Smooth muscle cell (in vitro differentiated cells): ENCODE measurements at regions not wholly inside any gene's neighbourhood (a gene's known extent, or its start where the extent isn't known, plus 50 kb on each side); places are given as distances from the start of the nearest gene placed in this dataset.

Experiments
- DNase-seq: peaks from one replicate; lab custom pipeline; 2025; ENCODE audit not compliant: unreplicated experiment; lab: John Stamatoyannopoulos, UW
- H2AFZ ChIP-seq: fragments of 200-600 bp; sonication (generic); 2 replicates; pipeline ENCODE4 v1.6.0; 2016; ENCODE audit warnings: antibody characterized with exemption, low read depth, mild to moderate bottlenecking
- H3F3A ChIP-seq: fragments of 200-600 bp; sonication (generic); 2 replicates; pipeline ENCODE4 v1.6.0; 2017; ENCODE audit warnings: antibody characterized with exemption, low read depth
- H3K27ac ChIP-seq: fragments of 200-600 bp; sonication (generic); 2 replicates; pipeline ENCODE4 v1.5.1; 2016; ENCODE audit warnings: low read depth, mild to moderate bottlenecking
- H3K27me3 ChIP-seq: fragments of 200-600 bp; sonication (generic); 2 replicates; pipeline ENCODE4 v1.6.1; 2016; ENCODE audit warnings: low read depth, mild to moderate bottlenecking
- H3K36me3 ChIP-seq: fragments of 200-600 bp; sonication (generic); 2 replicates; pipeline ENCODE4 v1.5.1; 2016; ENCODE audit warnings: low read depth
- H3K4me1 ChIP-seq: fragments of 200-600 bp; sonication (generic); 2 replicates; pipeline ENCODE4 v1.5.1; 2016; ENCODE audit warnings: low read depth
- H3K4me2 ChIP-seq: fragments of 200-600 bp; sonication (generic); 2 replicates; pipeline ENCODE4 v1.6.0; 2016; ENCODE audit warnings: mild to moderate bottlenecking
- H3K4me3 ChIP-seq: fragments of 200-600 bp; sonication (generic); 2 replicates; pipeline ENCODE4 v1.5.1; 2016; ENCODE audit warnings: mild to moderate bottlenecking
- H3K79me2 ChIP-seq: fragments of 200-600 bp; sonication (generic); 2 replicates; pipeline ENCODE4 v1.6.0; 2016; ENCODE audit warnings: low read depth, mild to moderate bottlenecking
- H3K9ac ChIP-seq: fragments of 200-600 bp; sonication (generic); 2 replicates; pipeline ENCODE4 v1.6.0; 2016; ENCODE audit warnings: low read depth
- H3K9me3 ChIP-seq: fragments of 200-600 bp; sonication (generic); replicated peaks from 2 replicates; pipeline ENCODE4 v1.5.1; 2016; ENCODE audit warnings: low read depth
- H4K20me1 ChIP-seq: fragments of 200-600 bp; sonication (generic); 2 replicates; pipeline ENCODE4 v1.6.0; 2016; ENCODE audit warnings: low read depth
- WGBS: methylation state at CpG from one replicate; pipeline ENCODE4 v1.1.7; 2016; ENCODE audit warnings: low lambda C conversion rate; 5-methylcytosine and 5-hydroxymethylcytosine counted together
- TF ChIP-seq, protein P1 (sequence below): fragments of 200-600 bp; sonication (generic); IDR thresholded peaks from 2 replicates; pipeline ENCODE4 v1.5.1; 2017; ENCODE audit warnings: borderline replicate concordance, mild to moderate bottlenecking, antibody characterized with exemption; ENCODE audit not compliant: insufficient read depth, poor library complexity, severe bottlenecking

GRCh38 chr1:199102239-199102638 lies 463.4 kb downstream of the PTPRC start:
- H3K4me3 ChIP-seq = no peak overlapping the region
- no peaks in the 10 kb centered on the region for H4K20me1 ChIP-seq
- H3K36me3 ChIP-seq = no peaks in the 10 kb centered on the region
- H3K27me3 ChIP-seq = no peaks in the 10 kb centered on the region
- no peak overlapping the region for H2AFZ ChIP-seq
- H3F3A ChIP-seq = no peaks in the 10 kb centered on the region
- no peak overlapping the region for H3K27ac ChIP-seq
- H3K9me3 ChIP-seq = no peaks in the 10 kb centered on the region
- WGBS = 93% methylated on average over 3 of the region's 3 CpGs
- H3K4me2 ChIP-seq = no peak overlapping the region
- H3K4me1 ChIP-seq = no peaks in the 10 kb centered on the region
- H3K79me2 ChIP-seq = no peaks in the 10 kb centered on the region
- TF ChIP-seq, protein P1, sequence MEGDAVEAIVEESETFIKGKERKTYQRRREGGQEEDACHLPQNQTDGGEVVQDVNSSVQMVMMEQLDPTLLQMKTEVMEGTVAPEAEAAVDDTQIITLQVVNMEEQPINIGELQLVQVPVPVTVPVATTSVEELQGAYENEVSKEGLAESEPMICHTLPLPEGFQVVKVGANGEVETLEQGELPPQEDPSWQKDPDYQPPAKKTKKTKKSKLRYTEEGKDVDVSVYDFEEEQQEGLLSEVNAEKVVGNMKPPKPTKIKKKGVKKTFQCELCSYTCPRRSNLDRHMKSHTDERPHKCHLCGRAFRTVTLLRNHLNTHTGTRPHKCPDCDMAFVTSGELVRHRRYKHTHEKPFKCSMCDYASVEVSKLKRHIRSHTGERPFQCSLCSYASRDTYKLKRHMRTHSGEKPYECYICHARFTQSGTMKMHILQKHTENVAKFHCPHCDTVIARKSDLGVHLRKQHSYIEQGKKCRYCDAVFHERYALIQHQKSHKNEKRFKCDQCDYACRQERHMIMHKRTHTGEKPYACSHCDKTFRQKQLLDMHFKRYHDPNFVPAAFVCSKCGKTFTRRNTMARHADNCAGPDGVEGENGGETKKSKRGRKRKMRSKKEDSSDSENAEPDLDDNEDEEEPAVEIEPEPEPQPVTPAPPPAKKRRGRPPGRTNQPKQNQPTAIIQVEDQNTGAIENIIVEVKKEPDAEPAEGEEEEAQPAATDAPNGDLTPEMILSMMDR = no peak
- H3K9ac ChIP-seq = no peak overlapping the region
- DNase-seq = no peak

GRCh38 chr1:199109160-199109559 lies 470.3 kb downstream of the PTPRC start:
- H3K36me3 ChIP-seq = peaks cover 4% of the 10 kb centered on the region
- TF ChIP-seq, protein P1 = no peak
- H3K79me2 ChIP-seq = no peaks in the 10 kb centered on the region
- H3K27ac ChIP-seq = no peak overlapping the region
- H3K4me1 ChIP-seq = no peaks in the 10 kb centered on the region
- no peaks in the 10 kb centered on the region for H3K9me3 ChIP-seq
- no peaks in the 10 kb centered on the region for H3F3A ChIP-seq
- no peak overlapping the region for H3K4me2 ChIP-seq
- no peak overlapping the region for H3K9ac ChIP-seq
- no peak overlapping the region for H3K4me3 ChIP-seq
- H4K20me1 ChIP-seq = no peaks in the 10 kb centered on the region
- no peak for DNase-seq
- no peaks in the 10 kb centered on the region for H3K27me3 ChIP-seq
- no peak overlapping the region for H2AFZ ChIP-seq
- WGBS = 97% methylated on average over 3 of the region's 3 CpGs

DNA sequence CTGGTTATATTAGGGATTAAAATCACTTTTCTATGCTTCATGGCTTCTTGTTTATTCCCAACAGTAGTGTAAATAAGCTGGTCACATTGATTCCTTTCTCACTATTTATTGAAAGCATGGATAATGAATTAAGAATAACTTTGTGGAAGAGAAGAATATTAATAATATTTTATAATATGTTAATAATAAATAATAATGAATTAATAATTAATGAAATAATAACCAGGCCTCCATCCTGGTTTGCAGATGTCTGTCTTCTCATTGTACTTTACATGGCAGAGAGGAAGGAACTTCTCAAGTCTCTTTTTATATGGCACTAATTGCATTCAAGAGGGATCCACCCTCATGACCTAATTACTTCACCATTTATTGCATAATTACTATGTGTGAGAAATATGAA lies 473.5 kb downstream of the PTPRC start:
- Histone ChIP-seq H3K4me2 (no peak overlapping the region), H3K27me3 (no peaks in the 10 kb centered on the region), H4K20me1 (no peaks in the 10 kb centered on the region), H2AFZ (no peak overlapping the region), H3K9ac (no peak overlapping the region), H3K9me3 (no peaks in the 10 kb centered on the region), H3K27ac (no peak overlapping the region), H3K36me3 (peaks cover 4% of the 10 kb centered on the region), H3K79me2 (no peaks in the 10 kb centered on the region), H3F3A (no peaks in the 10 kb centered on the region), H3K4me3 (no peak overlapping the region), H3K4me1 (no peaks in the 10 kb centered on the region)
- TF ChIP-seq, protein P1 = no peak
- DNase-seq = no peak

GRCh38 chr1:199113265-199113869 lies 474.5 kb downstream of the PTPRC start:
- Histone ChIP-seq H2AFZ (peak overlapping the region; percentile 38), H3K4me3 (no peak overlapping the region), H3K79me2 (no peaks in the 10 kb centered on the region), H3K27ac (no peak overlapping the region), H3K4me1 (no peaks in the 10 kb centered on the region), H3K27me3 (no peaks in the 10 kb centered on the region), H3K9me3 (no peaks in the 10 kb centered on the region), H3K36me3 (no peaks in the 10 kb centered on the region), H3K4me2 (no peak overlapping the region), H3K9ac (no peak overlapping the region), H3F3A (no peaks in the 10 kb centered on the region), H4K20me1 (no peaks in the 10 kb centered on the region)
- TF ChIP-seq, protein P1 = peak; percentile 75
- no peak for DNase-seq
- 69% methylated on average over 2 of the region's 2 CpGs for WGBS
